Neuronal stem cell (in vitro differentiated cells): ENCODE measurements at regions not wholly inside any gene's neighbourhood (a gene's known extent, or its start where the extent isn't known, plus 50 kb on each side); places are given as distances from the start of the nearest gene placed in this dataset.

ENCODE experiments used
- DNase-seq: peaks from one replicate; pipeline ENCODE4 v3.0.0-alpha.2; 2013; ENCODE audit warnings: low spot score
- H2AFZ ChIP-seq: one replicate; pipeline ENCODE4 v1.6.1; 2013; ENCODE audit warnings: mild to moderate bottlenecking, low read length, inconsistent platforms
- H2AK5ac ChIP-seq: 2 replicates; pipeline ENCODE4 v1.6.1; 2013; ENCODE audit warnings: low read depth, mild to moderate bottlenecking, inconsistent platforms, low read length, moderate library complexity, mixed read lengths
- H2BK120ac ChIP-seq: 2 replicates; pipeline ENCODE4 v1.6.1; 2013; ENCODE audit warnings: low read depth, mild to moderate bottlenecking, inconsistent platforms, low read length, moderate library complexity, mixed read lengths
- H2BK12ac ChIP-seq: one replicate; pipeline ENCODE4 v1.6.1; 2013; ENCODE audit warnings: low read length, inconsistent platforms
- H2BK15ac ChIP-seq: 2 replicates; pipeline ENCODE4 v1.6.1; 2013; ENCODE audit warnings: mild to moderate bottlenecking, low read length, inconsistent platforms, mixed read lengths
- H2BK5ac ChIP-seq: one replicate; pipeline ENCODE4 v1.6.1; 2013; ENCODE audit warnings: inconsistent platforms, mild to moderate bottlenecking, low read length, moderate library complexity
- H3K14ac ChIP-seq: one replicate; pipeline ENCODE4 v1.6.1; 2013; ENCODE audit warnings: low read length, inconsistent platforms
- H3K18ac ChIP-seq: 2 replicates; pipeline ENCODE4 v1.6.1; 2013; ENCODE audit warnings: low read length, inconsistent platforms
- H3K23ac ChIP-seq: 2 replicates; pipeline ENCODE4 v1.6.1; 2013; ENCODE audit warnings: low read depth, mild to moderate bottlenecking, mixed read lengths, low read length, inconsistent platforms; ENCODE audit not compliant: poor library complexity
- H3K27ac ChIP-seq: replicated peaks from 3 replicates; pipeline ENCODE4 v1.5.1; 2013; ENCODE audit warnings: low read length, inconsistent platforms
- H3K27me3 ChIP-seq, 3 experiments: 2 replicates each; pipeline ENCODE4 v1.6.1; 2013; ENCODE audit warnings: low read length in 3 of 3, mild to moderate bottlenecking in 2 of 3, inconsistent platforms in 1 of 3, low read depth in 1 of 3, mixed read lengths in 1 of 3, moderate library complexity in 1 of 3; ENCODE audit not compliant: control insufficient read depth in 3 of 3, insufficient read depth in 3 of 3
- H3K36me3 ChIP-seq, 2 donors: replicated peaks in 1 of 2; 2 replicates each; pipeline ENCODE4 v1.6.1; 2013; ENCODE audit warnings: low read length in 2 of 2; ENCODE audit not compliant: control insufficient read depth in 2 of 2, insufficient read depth in 2 of 2
- H3K4ac ChIP-seq: 2 replicates; pipeline ENCODE4 v1.6.1; 2013; ENCODE audit warnings: inconsistent platforms, mild to moderate bottlenecking, low read length, moderate library complexity
- H3K4me1 ChIP-seq, 2 donors: 1 replicate in 1 of 2; 2 replicates in 1 of 2; pipeline ENCODE4 v1.6.1; 2013; ENCODE audit warnings: low read length in 2 of 2, low read depth in 1 of 2; ENCODE audit not compliant: control insufficient read depth in 2 of 2, insufficient read depth in 1 of 2
- H3K4me2 ChIP-seq: one replicate; pipeline ENCODE4 v1.6.1; 2013; ENCODE audit warnings: mild to moderate bottlenecking, low read length, inconsistent platforms; ENCODE audit not compliant: insufficient read depth, poor library complexity, severe bottlenecking
- H3K4me3 ChIP-seq, 2 donors: 2 replicates each; pipeline ENCODE4 v1.5.1; 2013; ENCODE audit warnings: low read length in 2 of 2, mild to moderate bottlenecking in 2 of 2, inconsistent platforms in 1 of 2, moderate library complexity in 1 of 2
- H3K79me1 ChIP-seq: one replicate; pipeline ENCODE4 v1.6.1; 2013; ENCODE audit warnings: low read depth, mild to moderate bottlenecking, inconsistent platforms, low read length, moderate library complexity
- H3K9ac ChIP-seq: one replicate; pipeline ENCODE4 v1.6.1; 2013; ENCODE audit warnings: mild to moderate bottlenecking, low read depth, low read length, inconsistent platforms; ENCODE audit not compliant: poor library complexity
- H3K9me3 ChIP-seq, 2 donors: replicated peaks in 1 of 2; 2 replicates each; pipeline versions ENCODE3 to v1.6.1; 2013; ENCODE audit warnings: low read length in 2 of 2, mild to moderate bottlenecking in 2 of 2, inconsistent platforms in 1 of 2, low read depth in 1 of 2, mixed read lengths in 1 of 2, moderate library complexity in 1 of 2; ENCODE audit not compliant: control insufficient read depth in 2 of 2, insufficient read depth in 1 of 2
- H4K8ac ChIP-seq: one replicate; pipeline ENCODE4 v1.6.1; 2013; ENCODE audit warnings: low read depth, mild to moderate bottlenecking, inconsistent platforms, low read length, moderate library complexity
- H4K91ac ChIP-seq: one replicate; pipeline ENCODE4 v1.6.1; 2013; ENCODE audit warnings: low read length, low read depth, mild to moderate bottlenecking, inconsistent platforms; ENCODE audit not compliant: poor library complexity
- WGBS, 2 donors: extraction: QIAGEN DNeasy Blood & Tissue Kit; methylation state at CpG; one replicate each; pipeline ENCODE4 v1.1.7; 2013; ENCODE audit warnings: missing lambda C conversion rate in 2 of 2, mixed read lengths in 1 of 2; ENCODE audit not compliant: insufficient read length in 2 of 2, insufficient replicate concordance in 1 of 2; ENCODE audit errors: extremely low coverage in 2 of 2; 5-methylcytosine and 5-hydroxymethylcytosine counted together

DNA sequence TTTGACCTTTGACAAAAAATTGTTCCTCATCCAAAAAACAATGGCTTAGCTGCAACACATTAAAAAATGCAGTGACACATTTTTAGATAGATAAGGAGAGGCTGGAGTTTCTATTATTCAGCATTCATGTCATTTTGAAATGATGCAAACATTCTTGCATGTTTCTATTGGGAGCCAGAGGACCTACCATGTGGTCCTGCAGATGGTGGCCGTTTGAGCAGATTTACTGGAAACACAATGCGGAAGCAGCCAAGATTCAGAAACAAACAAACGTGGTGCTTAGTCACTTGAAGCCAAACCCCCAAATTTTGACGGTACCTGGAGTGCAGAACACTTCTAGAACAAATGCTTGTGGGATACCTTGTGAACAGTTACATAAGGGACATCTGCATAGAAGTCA, 456.7 kb downstream of the PCDH18 start:
- no CpG with 5 or more reads among the region's 4 CpGs for WGBS, 2 donors
- no peaks in the 10 kb centered on the region for H3K4me1 ChIP-seq
- no peaks in the 10 kb centered on the region for H3K79me1 ChIP-seq
- no peak overlapping the region for H3K4me2 ChIP-seq
- no peaks in the 10 kb centered on the region for H3K27me3 ChIP-seq
- no peak overlapping the region for H3K18ac ChIP-seq
- peaks cover 0 to 2% of the 10 kb centered on the region in 2 donors for H3K9me3 ChIP-seq
- no peak overlapping the region for H2BK15ac ChIP-seq
- H2BK120ac ChIP-seq = no peak overlapping the region
- no peak overlapping the region for H2AK5ac ChIP-seq
- H3K4ac ChIP-seq = no peak overlapping the region
- no peak for DNase-seq
- H3K9ac ChIP-seq = no peak overlapping the region
- no peak overlapping the region for H3K4me3 ChIP-seq
- no peak overlapping the region for H2BK5ac ChIP-seq
- H4K91ac ChIP-seq = no peak overlapping the region
- H3K36me3 ChIP-seq = no peaks in the 10 kb centered on the region
- no peak overlapping the region for H3K14ac ChIP-seq
- H3K23ac ChIP-seq = no peak overlapping the region
- H2AFZ ChIP-seq = no peak overlapping the region
- H4K8ac ChIP-seq = no peak overlapping the region
- no peak overlapping the region for H2BK12ac ChIP-seq
- H3K27ac ChIP-seq = no peak overlapping the region

- peak overlapping the region; percentile 6 for H2AK5ac ChIP-seq
- peak overlapping the region; percentile 21 for H4K8ac ChIP-seq
- no peak overlapping the region for H3K18ac ChIP-seq
- no peaks in the 10 kb centered on the region for H3K4me1 ChIP-seq
- no peaks in the 10 kb centered on the region for H3K79me1 ChIP-seq
- H2BK120ac ChIP-seq = no peak overlapping the region
- no peak overlapping the region for H3K4me2 ChIP-seq
- no peak overlapping the region for H3K23ac ChIP-seq
- DNase-seq = no peak
- H3K36me3 ChIP-seq = no peaks in the 10 kb centered on the region
- H2BK12ac ChIP-seq = no peak overlapping the region
- peaks cover 0 to 3% of the 10 kb centered on the region in 2 donors for H3K9me3 ChIP-seq
- H2AFZ ChIP-seq = peak overlapping the region; percentile 31
- H3K9ac ChIP-seq = no peak overlapping the region
- H2BK5ac ChIP-seq = no peak overlapping the region
- H3K14ac ChIP-seq = peak overlapping the region; percentile 58
- H4K91ac ChIP-seq = no peak overlapping the region
- no peak overlapping the region for H3K4me3 ChIP-seq
- H2BK15ac ChIP-seq = no peak overlapping the region
- H3K4ac ChIP-seq = no peak overlapping the region
- H3K27ac ChIP-seq = no peak overlapping the region
- no CpG with 5 or more reads among the region's 2 CpGs for WGBS, 2 donors
- no peaks in the 10 kb centered on the region for H3K27me3 ChIP-seq
Observed at GRCh38 chr4:137070614-137071013, 461.7 kb downstream of the PCDH18 start.

DNA sequence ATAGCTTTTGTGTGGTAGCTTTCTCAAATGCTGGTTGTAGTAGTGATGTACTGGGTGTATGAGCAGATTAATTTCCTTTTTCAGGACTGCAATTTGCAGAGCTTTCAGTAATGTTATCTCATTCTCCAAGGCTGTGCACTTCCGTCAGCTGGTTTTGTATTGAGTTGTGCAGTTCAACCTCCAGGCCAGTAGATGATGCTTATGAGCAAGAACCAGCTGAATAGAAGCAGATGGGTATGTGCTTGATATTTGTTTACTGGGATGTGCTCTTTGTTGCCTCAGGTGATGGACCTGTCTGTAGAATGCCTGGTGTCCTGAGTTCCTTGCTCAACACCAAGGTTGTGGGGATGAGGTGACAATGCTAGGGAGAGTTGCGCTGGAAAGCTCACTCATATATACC, 462.8 kb downstream of the PCDH18 start:
- no peak overlapping the region for H3K27ac ChIP-seq
- no peak overlapping the region for H3K9ac ChIP-seq
- H2AK5ac ChIP-seq = no peak overlapping the region
- H3K36me3 ChIP-seq = no peaks in the 10 kb centered on the region
- no peak overlapping the region for H3K23ac ChIP-seq
- H2BK12ac ChIP-seq = no peak overlapping the region
- peaks cover 0 to 2% of the 10 kb centered on the region in 2 donors for H3K9me3 ChIP-seq
- no peak overlapping the region for H3K4ac ChIP-seq
- no peak overlapping the region for H2BK15ac ChIP-seq
- no peaks in the 10 kb centered on the region for H3K27me3 ChIP-seq
- no peak overlapping the region for H2BK120ac ChIP-seq
- WGBS, 2 donors = no CpG with 5 or more reads among the region's 2 CpGs
- DNase-seq = no peak
- no peak overlapping the region for H2BK5ac ChIP-seq
- no peak overlapping the region for H3K4me3 ChIP-seq
- H4K91ac ChIP-seq = no peak overlapping the region
- H3K4me1 ChIP-seq = no peaks in the 10 kb centered on the region
- no peak overlapping the region for H2AFZ ChIP-seq
- no peak overlapping the region for H3K14ac ChIP-seq
- H4K8ac ChIP-seq = no peak overlapping the region
- no peaks in the 10 kb centered on the region for H3K79me1 ChIP-seq
- H3K4me2 ChIP-seq = no peak overlapping the region
- no peak overlapping the region for H3K18ac ChIP-seq

DNA sequence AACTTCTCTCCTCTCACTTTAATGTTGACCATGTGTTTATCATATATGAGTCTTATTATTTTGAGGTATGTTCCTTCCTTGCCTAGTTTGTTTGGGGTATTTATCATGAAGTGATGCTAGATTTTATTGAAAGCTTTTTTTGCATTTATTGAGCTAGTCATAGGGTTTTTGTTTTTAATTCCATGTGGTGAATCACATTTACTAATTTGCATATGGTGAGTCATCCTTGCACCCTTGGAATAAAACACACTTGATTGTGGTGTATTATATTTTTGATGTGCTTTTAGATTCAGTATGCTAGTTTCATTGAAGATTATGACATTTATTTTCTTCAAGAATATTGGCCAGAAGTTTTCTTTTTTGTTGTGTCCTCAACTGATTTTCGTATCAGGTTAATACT, 464.6 kb downstream of the PCDH18 start:
- Histone ChIP-seq H3K4ac (no peak overlapping the region), H3K79me1 (no peaks in the 10 kb centered on the region), H3K9ac (no peak overlapping the region), H3K27me3 (no peaks in the 10 kb centered on the region), H2BK5ac (no peak overlapping the region), H3K4me2 (no peak overlapping the region), H2BK15ac (no peak overlapping the region), H3K14ac (no peak overlapping the region), H3K4me1 (no peaks in the 10 kb centered on the region), H2AK5ac (no peak overlapping the region), H2AFZ (no peak overlapping the region), H3K27ac (no peak overlapping the region), H4K8ac (no peak overlapping the region), H3K4me3 (no peak overlapping the region), H4K91ac (no peak overlapping the region), H3K18ac (no peak overlapping the region), H2BK12ac (no peak overlapping the region), H3K36me3 (no peaks in the 10 kb centered on the region), H2BK120ac (no peak overlapping the region), H3K23ac (no peak overlapping the region), H3K9me3 (peaks cover 0 to 2% of the 10 kb centered on the region in 2 donors)
- no peak for DNase-seq
- no CpG with 5 or more reads among the region's 1 CpG for WGBS, 2 donors
